T-helper 1 cell (primary cell): ENCODE measurements at regions not wholly inside any gene's neighbourhood (a gene's known extent, or its start where the extent isn't known, plus 50 kb on each side); places are given as distances from the start of the nearest gene placed in this dataset.
"Not testable (repeated sequence)": the region's sequence is repeated elsewhere in the genome, so short reads cannot be mapped to it uniquely, and the experiment has no call there.

Source experiments
- DNase-seq, 5 donors: peaks; one replicate each; pipeline ENCODE4 v3.0.0-alpha.2; 2012 to 2020

GRCh38 chr10:84571146-84571545 lies 242.8 kb downstream of the CCSER2 start:
- DNase-seq, result no peak

- no peak for DNase-seq
Measured at GRCh38 chr10:84574102-84574501, 245.7 kb downstream of the CCSER2 start.

- DNase-seq, result no peak
Measured at GRCh38 chr10:84581976-84582375, 253.6 kb downstream of the CCSER2 start.

- DNase-seq, result no peak
Measured at GRCh38 chr10:84583501-84583900, 255.1 kb downstream of the CCSER2 start.

DNA sequence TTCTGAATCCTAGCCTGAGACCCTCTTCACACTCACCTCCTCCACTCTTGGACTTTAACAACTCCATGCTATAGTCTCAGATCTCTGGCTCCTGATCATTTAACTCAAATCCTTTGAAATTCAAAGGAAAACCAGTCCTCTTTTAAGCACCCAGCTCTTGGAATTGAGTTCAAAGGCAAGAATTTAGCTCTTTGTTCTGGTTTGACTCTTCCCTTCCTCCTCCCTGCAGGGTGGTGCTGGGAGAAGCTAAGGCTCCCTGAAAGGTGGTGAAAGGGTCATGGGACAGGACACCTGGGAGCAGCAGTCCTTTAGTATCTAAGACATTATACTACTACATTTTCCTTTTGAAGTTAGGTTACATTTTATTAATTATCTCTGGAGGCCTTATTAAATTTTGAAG lies 259.4 kb downstream of the CCSER2 start:
- no peak for DNase-seq

DNA sequence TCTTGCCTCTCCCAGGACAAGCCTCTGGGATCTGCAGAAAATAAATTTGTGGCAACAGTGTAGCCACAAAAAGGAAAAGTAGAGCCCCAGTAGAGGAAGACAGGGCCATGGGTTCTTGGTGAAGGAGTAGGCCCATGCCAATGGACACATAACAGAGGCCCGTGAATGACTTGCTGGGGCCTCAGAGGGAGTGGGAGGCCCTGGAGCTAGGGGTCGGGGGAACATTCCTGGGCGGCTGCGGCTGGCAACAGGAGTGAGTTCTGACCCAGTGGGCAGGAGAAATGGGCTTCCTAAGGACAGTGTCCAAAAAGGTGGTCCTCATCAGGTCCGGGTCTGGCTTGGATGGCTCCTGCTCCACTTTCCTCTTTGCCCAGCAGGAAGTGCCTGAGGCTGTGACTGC lies 260.0 kb downstream of the CCSER2 start:
- DNase-seq, result no peak

DNA sequence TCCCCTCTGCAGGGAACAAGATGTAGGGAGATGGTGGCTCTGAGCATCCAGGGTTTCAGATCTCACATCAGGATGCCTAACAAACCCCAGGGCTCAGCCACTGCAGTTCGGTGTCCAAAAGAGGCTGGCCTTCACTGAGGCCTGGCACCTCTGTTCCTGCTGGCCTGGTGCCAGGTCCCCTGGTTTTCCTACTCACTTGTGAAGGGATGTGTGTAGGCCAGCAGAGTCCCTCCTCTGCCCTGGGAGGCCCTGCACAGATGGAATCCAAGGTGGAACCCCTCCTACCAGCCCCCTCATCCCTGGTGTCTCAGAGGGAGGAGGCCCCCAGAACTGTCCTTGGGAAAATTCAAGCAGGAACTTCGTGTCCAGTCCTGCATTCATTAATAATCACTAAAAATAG lies 260.6 kb downstream of the CCSER2 start:
- DNase-seq, result no peak

- no peak for DNase-seq
Measured at GRCh38 chr10:84589526-84590205, 261.3 kb downstream of the CCSER2 start.

DNA sequence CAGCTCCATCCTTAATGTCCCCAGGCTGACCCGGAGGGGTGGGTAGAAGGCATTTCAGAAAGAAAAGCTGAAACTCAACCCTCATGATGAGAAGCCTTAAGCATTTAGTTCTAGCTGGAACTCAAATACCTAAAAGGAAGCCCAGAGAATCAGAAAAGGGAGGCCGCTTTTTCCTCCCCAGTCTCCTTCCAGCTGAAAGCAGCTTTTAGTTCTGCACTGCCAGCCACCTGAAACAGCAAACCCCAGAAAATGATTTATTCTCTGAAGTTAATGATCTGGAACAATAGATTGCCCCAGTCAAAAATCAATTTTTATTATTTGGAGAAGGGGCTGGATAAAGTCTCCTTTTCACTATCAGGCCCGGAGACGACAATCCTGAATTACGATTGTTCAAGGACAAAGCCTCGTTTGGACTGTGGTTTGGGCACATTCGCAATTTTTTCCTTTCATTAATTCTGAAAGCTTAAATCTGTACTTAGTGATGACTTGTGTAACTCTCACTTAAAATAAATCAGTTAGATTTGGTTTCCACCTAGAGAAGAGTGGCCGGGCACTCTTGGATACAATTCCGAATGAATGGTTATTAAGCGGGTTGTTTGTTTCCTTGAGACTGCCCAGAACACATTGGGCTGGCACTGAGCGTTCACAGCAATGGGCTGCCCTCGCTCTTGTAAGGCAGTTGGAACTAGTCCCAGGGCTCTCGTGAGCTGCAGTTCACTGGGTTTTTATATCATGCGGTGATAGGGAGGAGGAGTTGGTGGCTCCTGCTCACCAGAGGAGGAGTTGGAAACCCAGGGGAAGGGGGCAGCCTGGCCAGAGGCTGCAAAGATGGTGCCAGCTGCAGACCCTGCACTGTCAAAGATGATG lies 262.2 kb downstream of the CCSER2 start:
- no peak for DNase-seq

GRCh38 chr10:84593506-84593905 lies 265.1 kb downstream of the CCSER2 start:
- DNase-seq, result no peak

DNA sequence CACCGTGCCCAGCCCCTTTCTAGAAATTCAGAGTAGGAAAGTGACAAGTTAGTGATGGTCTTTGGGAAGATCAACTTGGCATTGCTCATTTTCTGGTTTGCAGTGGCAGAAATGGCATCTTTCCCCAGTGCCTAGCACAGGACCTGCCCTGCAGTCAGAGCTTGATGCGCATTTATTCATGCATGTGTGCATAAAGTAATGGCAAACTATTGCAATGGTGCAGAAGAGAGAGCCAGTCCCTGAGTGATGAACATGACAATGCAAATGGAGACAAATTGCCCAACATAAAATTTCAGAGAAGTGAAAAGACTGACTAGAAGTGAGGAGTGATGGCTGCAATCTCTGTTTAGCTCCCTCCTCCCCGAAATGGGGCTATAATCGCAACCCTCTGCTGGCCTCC lies 268.2 kb downstream of the CCSER2 start:
- no peak for DNase-seq

DNA sequence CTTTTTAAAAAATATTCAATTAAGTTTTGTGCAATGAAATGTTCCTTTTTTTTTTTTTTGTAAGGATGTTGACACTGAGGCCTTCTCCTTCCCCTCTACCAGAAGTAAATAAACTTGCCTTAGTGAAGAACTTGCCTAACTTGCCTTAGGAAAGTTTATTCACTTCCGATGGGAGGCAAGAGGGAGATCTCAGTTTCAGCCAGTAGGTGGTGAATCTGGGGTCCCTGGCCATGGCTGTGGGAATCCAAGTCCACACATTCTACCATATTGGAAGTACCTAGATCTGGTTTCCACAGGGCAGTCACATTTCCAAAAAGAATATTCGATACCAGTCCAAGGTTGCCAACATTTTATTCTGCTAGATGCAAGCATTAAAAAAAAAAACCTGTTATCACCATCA lies 270.9 kb downstream of the CCSER2 start:
- DNase-seq, result no peak

- no peak for DNase-seq
Measured at GRCh38 chr10:84600947-84601346, 272.6 kb downstream of the CCSER2 start.

GRCh38 chr10:84602543-84602942 lies 274.2 kb downstream of the CCSER2 start:
- not testable (repeated sequence) for DNase-seq

DNA sequence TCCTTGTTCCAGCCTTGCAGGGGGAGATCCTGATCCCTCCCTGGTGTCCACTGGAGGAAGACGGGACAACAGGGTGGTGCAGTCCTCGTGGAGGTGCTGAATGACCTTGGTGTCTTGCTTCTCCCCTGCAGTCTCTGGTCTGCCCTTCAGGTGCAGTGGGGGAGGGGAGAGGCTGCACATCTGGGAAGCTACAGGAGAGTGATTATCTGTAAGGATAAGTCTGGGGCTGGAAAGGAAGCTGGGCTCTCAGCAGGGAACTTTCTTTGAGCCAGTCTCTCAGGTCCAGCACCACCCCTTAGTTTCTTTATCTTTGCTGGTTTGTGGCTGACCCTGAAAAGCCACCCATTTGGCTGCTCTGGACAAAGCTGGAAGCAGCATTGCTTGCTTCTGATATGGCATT lies 275.6 kb downstream of the CCSER2 start:
- no peak for DNase-seq

- DNase-seq, result no peak
Measured at GRCh38 chr10:84605802-84606201, 277.4 kb downstream of the CCSER2 start.

DNA sequence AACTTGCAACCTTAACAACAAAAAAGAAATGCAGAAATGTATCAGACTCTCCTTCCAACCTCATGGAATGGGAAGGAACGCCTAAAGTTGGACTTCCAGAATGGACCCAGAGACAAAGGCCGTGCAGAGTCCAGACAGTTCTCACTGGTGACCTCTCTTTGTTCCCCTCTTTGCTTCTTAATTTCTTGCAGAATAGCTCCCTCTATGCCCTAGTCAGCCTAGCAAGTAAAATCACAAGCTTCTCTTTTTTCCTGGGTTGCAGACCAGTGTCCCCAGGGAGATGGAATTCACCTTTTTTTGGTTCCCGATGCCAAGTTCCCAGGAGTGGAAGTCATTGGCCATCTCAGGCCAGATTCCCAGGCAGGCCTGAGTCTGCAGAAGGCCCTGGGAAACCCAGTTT lies 278.0 kb downstream of the CCSER2 start:
- no peak for DNase-seq

DNA sequence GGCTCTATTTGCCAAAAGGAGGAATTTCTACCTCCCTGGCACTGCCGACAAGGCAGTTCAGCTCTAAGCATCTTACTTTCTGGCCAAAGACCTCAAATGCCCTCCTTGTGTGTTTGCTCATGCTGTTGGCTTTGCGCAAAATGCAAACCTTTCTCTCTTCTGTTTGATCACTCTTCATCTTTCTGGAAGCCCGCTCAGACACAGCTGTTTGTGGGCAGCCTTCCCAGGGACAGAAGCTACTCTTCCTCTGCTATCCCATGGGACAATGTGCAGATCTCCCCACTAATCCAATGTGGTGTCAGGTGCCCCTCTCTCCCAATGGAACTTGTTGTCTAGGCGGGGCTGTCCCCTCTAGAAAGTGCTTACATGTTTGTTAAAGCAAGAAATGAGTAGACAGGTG lies 278.7 kb downstream of the CCSER2 start:
- DNase-seq, result no peak

- no peak for DNase-seq
Measured at GRCh38 chr10:84607523-84607922, 279.1 kb downstream of the CCSER2 start.

- DNase-seq, result peak in 1 of 5 donors; percentile 39
Measured at GRCh38 chr10:84608126-84608525, 279.7 kb downstream of the CCSER2 start.

- DNase-seq, result peak in 1 of 5 donors; percentile 4
Measured at GRCh38 chr10:84613336-84614021, 285.1 kb downstream of the CCSER2 start.

- no peak for DNase-seq
Measured at GRCh38 chr10:84626397-84627087, 298.2 kb downstream of the CCSER2 start.

DNA sequence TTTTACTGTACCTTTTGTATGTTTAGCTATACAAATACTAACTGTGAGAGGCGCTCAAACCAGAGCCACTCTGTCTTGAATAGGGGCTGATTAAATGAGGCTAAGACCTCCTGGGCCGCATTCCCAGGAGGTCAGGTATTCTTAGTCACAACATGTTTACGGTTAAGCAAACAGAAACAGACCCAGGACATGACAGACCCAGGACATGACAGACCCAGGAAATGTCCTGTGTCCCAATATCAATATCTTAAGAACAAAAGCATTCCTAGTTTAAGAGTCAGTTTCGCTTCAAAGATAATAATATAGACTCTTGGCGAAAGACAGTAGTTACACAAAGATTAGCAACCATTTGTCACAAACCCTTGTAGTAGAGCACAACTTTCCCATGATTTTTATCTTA lies 304.5 kb downstream of the CCSER2 start:
- DNase-seq, result no peak
